ENCODE measurements at regions not wholly inside any gene's neighbourhood (a gene's known extent, or its start where the extent isn't known, plus 50 kb on each side); places are given as distances from the start of the nearest gene placed in this dataset.

GRCh38 chr2:49532702-49533101 lies 378.4 kb upstream of the FSHR start:
- intact Hi-C loops (cut with micrococcal nuclease; ENCODE audit: unreplicated experiment), result no loop called here
- Histone ChIP-seq H3K4me3 (ENCODE audit: low read depth, low read length) (no peak overlapping the region), H3K9me3 (peaks cover 13% of the 10 kb centered on the region; the same call in 1 of the 2 replicates), H3K27me3 (replicated peaks; ENCODE audit: control insufficient read depth, insufficient read depth, low read length) (no peaks in the 10 kb centered on the region), H3K36me3 (ENCODE audit: control insufficient read depth, insufficient read depth, low read length) (no peaks in the 10 kb centered on the region), H3K4me1 (no peaks in the 10 kb centered on the region)
- no peaks in the 10 kb centered on the region for H3K27me3 Mint-ChIP-seq (ENCODE audit: insufficient read depth, unreplicated experiment)
- no peak overlapping the region for H3K27ac Mint-ChIP-seq (ENCODE audit: unreplicated experiment)
- BruUV-seq (replicated peaks), result no TSS peak
- peaks cover 59% of the 10 kb centered on the region for H3K9me3 Mint-ChIP-seq (ENCODE audit: unreplicated experiment)
- ChIA-PET CTCF (no interaction called here), POLR2A (no interaction called here)
- H3K4me1 Mint-ChIP-seq (ENCODE audit: low read depth, unreplicated experiment), result no peaks in the 10 kb centered on the region
- H3K4me3 Mint-ChIP-seq (ENCODE audit: unreplicated experiment), result no peak overlapping the region
- TF ChIP-seq CTCF (IDR thresholded peaks at IDR 0.05; ENCODE audit: insufficient read depth in 1 of 2, low read depth in 1 of 2, low read length in 1 of 2, severe bottlenecking in 1 of 2, unreplicated experiment in 1 of 2), result no peak
- DNase-seq, result no peak
- no peaks in the 10 kb centered on the region for H3K36me3 Mint-ChIP-seq (ENCODE audit: insufficient read depth, unreplicated experiment)

- H3K36me3 Mint-ChIP-seq (ENCODE audit: insufficient read depth, unreplicated experiment), result no peaks in the 10 kb centered on the region
- no peak overlapping the region for H3K4me3 ChIP-seq (ENCODE audit: low read depth, low read length)
- no peaks in the 10 kb centered on the region for H3K4me1 ChIP-seq
- no TSS peak for BruUV-seq (replicated peaks)
- no peaks in the 10 kb centered on the region for H3K36me3 ChIP-seq (ENCODE audit: control insufficient read depth, insufficient read depth, low read length)
- H3K27ac Mint-ChIP-seq (ENCODE audit: unreplicated experiment), result no peak overlapping the region
- intact Hi-C loops (cut with micrococcal nuclease; ENCODE audit: unreplicated experiment), result no loop called here
- no peaks in the 10 kb centered on the region for H3K27me3 ChIP-seq (replicated peaks; ENCODE audit: control insufficient read depth, insufficient read depth, low read length)
- no peak for TF ChIP-seq CTCF (IDR thresholded peaks at IDR 0.05; ENCODE audit: insufficient read depth in 1 of 2, low read depth in 1 of 2, low read length in 1 of 2, severe bottlenecking in 1 of 2, unreplicated experiment in 1 of 2)
- peaks cover 8% of the 10 kb centered on the region for H3K27me3 Mint-ChIP-seq (ENCODE audit: insufficient read depth, unreplicated experiment)
- no peaks in the 10 kb centered on the region for H3K4me1 Mint-ChIP-seq (ENCODE audit: low read depth, unreplicated experiment)
- no peaks in the 10 kb centered on the region for H3K9me3 Mint-ChIP-seq (ENCODE audit: unreplicated experiment)
- H3K9me3 ChIP-seq, result no peaks in the 10 kb centered on the region
- H3K4me3 Mint-ChIP-seq (ENCODE audit: unreplicated experiment), result no peak overlapping the region
- POLR2A ChIA-PET, result no interaction called here
- CTCF ChIA-PET, result no interaction called here
- no peak for DNase-seq
Measured at GRCh38 chr2:49515996-49516782, 361.9 kb upstream of the FSHR start.

- no peak for TF ChIP-seq CTCF (IDR thresholded peaks at IDR 0.05; ENCODE audit: insufficient read depth in 1 of 2, low read depth in 1 of 2, low read length in 1 of 2, severe bottlenecking in 1 of 2, unreplicated experiment in 1 of 2)
- Histone ChIP-seq H3K4me3 (ENCODE audit: low read depth, low read length) (no peak overlapping the region), H3K36me3 (ENCODE audit: control insufficient read depth, insufficient read depth, low read length) (no peaks in the 10 kb centered on the region), H3K9me3 (no peaks in the 10 kb centered on the region), H3K4me1 (no peaks in the 10 kb centered on the region), H3K27me3 (replicated peaks; ENCODE audit: control insufficient read depth, insufficient read depth, low read length) (no peaks in the 10 kb centered on the region)
- no peak for DNase-seq
- H3K9me3 Mint-ChIP-seq (ENCODE audit: unreplicated experiment), result no peaks in the 10 kb centered on the region
- no peaks in the 10 kb centered on the region for H3K36me3 Mint-ChIP-seq (ENCODE audit: insufficient read depth, unreplicated experiment)
- POLR2A ChIA-PET, result no interaction called here
- H3K4me1 Mint-ChIP-seq (ENCODE audit: low read depth, unreplicated experiment), result no peaks in the 10 kb centered on the region
- no peak overlapping the region for H3K4me3 Mint-ChIP-seq (ENCODE audit: unreplicated experiment)
- H3K27ac Mint-ChIP-seq (ENCODE audit: unreplicated experiment), result no peak overlapping the region
- intact Hi-C loops (cut with micrococcal nuclease; ENCODE audit: unreplicated experiment), result no loop called here
- no TSS peak for BruUV-seq (replicated peaks)
- CTCF ChIA-PET, result no interaction called here
- peaks cover 5% of the 10 kb centered on the region for H3K27me3 Mint-ChIP-seq (ENCODE audit: insufficient read depth, unreplicated experiment)
Measured at GRCh38 chr2:49514201-49514600, 359.9 kb upstream of the FSHR start.
